GM19467 (cell line): ENCODE measurements at regions not wholly inside any gene's neighbourhood (a gene's known extent, or its start where the extent isn't known, plus 50 kb on each side); places are given as distances from the start of the nearest gene placed in this dataset.
"Not testable (repeated sequence)": the region's sequence is repeated elsewhere in the genome, so short reads cannot be mapped to it uniquely, and the experiment has no call there.

Source experiments
- ATAC-seq: cut with Tn5 transposase; IDR thresholded peaks from one replicate; pipeline ENCODE4 v1.9.1; 2021; ENCODE audit warnings: mild to moderate bottlenecking, moderate library complexity; ENCODE audit not compliant: unreplicated experiment

- not testable (repeated sequence) for ATAC-seq
Measured at GRCh38 chr2:57232341-57232740, 814.3 kb upstream of the VRK2 start.

- not testable (repeated sequence) for ATAC-seq
Measured at GRCh38 chr2:57251495-57251894, 795.1 kb upstream of the VRK2 start.

GRCh38 chr2:57276408-57276807 lies 770.2 kb upstream of the VRK2 start:
- ATAC-seq = not testable (repeated sequence)

DNA sequence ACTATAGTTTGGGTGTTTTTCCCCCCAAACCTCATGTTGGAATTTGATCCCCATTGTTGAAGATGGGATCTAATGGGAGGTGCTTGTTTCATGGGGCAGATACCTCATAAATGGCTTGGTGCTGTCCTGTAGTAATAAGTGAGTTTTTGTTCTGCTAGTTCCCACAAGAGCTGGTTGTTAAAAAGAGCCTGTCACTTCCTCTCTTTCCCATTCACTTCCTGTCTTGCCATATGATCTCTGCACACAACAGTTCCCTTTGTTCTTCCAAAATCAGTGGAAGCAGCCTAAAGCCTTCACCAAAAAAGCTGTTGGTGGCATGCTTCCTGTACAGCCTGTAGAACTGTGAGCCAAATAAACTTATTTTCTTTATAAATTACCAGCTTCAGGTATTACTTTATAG lies 768.2 kb upstream of the VRK2 start:
- ATAC-seq = no peak

- ATAC-seq = no peak
Measured at GRCh38 chr2:57291209-57291608, 755.4 kb upstream of the VRK2 start.

GRCh38 chr2:57296795-57297517 lies 749.6 kb upstream of the VRK2 start:
- no peak for ATAC-seq

DNA sequence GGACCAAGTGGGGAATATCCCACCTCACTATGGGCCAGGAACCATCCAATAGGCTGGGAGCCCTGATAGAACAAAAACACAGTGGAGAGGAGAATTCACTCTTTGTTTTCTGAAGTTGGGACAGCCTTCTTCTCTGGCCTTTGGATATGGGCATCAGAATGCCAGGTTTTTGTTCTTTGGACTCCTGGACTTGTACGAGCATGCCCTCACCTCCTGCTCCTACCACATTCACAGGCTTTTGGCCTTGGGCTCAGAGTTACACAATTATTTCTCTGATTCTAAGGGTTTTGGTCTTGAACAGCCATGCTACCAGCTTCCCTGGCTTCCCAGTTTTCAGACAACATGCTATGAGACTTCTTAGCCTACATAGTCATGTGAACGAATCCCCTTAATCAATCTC lies 732.9 kb upstream of the VRK2 start:
- no peak for ATAC-seq

DNA sequence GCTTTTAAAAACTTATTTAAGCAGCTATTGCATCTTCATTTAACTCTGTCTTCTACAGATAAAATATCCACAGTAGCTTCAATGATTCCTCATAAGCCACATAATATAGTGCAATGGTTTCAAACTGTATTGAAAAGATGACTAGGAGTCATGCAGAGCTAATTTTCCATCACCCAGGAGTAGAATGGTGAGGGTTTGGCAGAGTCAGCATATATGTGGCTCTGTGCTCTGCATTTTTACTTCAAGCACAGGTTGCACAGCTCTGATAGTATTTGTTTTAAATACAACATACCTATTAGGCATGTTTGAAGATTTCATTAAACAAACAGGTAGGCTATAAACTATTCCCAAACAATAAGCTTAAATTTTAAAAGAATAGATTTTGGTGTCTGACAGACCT lies 731.9 kb upstream of the VRK2 start:
- no peak for ATAC-seq

DNA sequence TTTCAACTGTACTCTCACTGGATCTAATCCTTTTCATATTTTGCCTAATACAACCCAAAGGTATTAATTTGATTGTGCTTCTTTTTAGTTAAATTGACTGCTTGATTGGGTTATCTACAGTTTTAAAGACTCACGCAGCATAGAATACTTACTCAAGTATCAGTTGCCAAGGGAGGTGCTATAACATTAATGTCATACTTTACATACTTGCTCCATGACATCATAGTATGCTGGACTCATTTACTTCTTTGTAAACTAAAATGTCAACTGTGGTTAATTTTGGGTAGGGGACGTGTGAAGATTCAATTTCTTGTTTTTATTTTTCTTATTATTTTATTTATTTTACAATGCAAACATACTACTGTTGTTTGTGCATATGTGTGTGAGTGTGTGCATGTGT lies 716.2 kb upstream of the VRK2 start:
- no peak for ATAC-seq

GRCh38 chr2:57333221-57333620 lies 713.4 kb upstream of the VRK2 start:
- ATAC-seq = no peak

DNA sequence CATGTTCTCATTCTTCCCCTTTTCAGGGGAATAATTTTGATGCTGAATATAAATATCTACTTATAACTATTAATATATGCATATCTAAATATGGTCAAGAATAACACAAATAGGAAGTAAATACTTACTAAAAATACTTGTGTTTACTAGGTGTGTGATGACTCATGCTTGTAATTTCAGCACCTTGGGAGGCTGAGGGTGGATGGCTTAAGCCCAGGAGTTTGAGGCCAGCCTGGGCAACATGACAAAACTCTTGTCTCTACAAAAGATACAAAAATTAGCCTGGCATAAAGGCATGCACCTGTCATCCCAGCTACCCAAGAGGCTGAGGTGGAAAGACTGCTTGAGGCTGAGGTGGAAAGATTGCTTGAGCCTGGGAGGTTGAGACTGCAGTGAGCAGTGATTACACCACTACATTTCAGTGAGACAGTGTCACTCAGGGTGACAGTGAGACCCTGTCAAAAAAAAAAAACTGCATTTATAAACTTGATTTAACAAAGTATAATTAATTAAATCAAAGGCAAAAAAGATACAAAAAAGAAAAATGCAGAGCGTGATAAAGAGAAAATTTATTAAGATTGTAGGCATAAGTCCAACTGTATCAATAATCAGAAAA lies 703.1 kb upstream of the VRK2 start:
- no peak for ATAC-seq

GRCh38 chr2:57368190-57368589 lies 678.4 kb upstream of the VRK2 start:
- no peak for ATAC-seq

GRCh38 chr2:57370882-57371585 lies 675.6 kb upstream of the VRK2 start:
- ATAC-seq = no peak

GRCh38 chr2:57372237-57372984 lies 674.2 kb upstream of the VRK2 start:
- no peak for ATAC-seq

GRCh38 chr2:57373530-57373929 lies 673.1 kb upstream of the VRK2 start:
- no peak for ATAC-seq

DNA sequence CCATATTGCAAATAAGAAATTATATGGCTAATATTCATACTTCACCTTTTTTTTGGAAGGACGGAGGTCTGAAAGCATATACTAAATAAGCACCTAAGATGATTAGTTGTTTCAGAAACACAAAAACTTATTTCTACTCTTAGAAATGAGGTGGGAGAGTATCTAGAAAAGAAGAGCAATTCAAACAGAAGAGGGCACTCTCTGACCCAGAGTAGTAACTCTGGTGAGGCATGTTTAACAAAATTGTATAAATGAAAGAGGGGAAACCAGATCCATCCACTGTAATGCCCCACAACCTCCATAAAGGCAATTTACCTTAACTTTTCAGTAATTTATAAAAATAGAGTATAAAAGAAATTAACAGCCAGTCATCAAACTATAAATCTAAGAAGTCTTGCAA lies 669.6 kb upstream of the VRK2 start:
- ATAC-seq = no peak

- ATAC-seq = no peak
Measured at GRCh38 chr2:57386305-57386704, 660.3 kb upstream of the VRK2 start.

DNA sequence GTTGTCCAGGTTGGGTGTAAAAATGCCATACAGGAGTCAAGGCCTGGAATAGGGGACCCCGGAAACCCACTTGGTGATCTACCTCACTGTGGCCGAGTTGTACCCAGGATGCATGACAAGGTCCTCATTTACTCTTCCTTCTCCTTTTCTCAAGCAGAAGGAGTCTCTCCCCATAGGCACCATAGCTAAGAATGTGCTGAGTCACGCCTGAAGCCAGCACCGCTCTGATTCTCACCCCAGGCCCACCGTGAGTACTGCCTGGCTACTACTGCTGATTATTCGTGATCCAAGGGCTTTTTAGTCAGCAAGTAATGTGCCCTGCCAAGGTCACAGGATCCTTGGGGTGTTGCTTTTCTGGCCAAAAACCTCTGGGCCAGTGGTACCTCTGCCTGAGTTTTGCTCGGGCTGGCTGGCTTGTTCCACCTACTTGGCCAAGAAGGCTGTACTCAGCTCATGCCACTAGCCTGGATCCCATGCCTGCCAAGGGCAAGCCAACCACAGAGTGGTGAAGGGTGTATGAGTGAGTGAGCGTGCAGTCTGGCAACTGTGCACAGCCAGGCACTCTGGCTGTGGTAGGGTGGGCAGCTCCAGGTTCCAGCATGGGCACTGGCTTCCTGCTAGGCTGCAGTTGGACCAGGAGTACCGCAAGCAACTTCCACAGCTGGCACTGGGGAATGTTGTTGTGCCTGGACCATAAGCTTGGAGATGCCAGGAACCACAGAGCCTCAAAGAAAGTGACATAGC lies 650.1 kb upstream of the VRK2 start:
- no peak for ATAC-seq

DNA sequence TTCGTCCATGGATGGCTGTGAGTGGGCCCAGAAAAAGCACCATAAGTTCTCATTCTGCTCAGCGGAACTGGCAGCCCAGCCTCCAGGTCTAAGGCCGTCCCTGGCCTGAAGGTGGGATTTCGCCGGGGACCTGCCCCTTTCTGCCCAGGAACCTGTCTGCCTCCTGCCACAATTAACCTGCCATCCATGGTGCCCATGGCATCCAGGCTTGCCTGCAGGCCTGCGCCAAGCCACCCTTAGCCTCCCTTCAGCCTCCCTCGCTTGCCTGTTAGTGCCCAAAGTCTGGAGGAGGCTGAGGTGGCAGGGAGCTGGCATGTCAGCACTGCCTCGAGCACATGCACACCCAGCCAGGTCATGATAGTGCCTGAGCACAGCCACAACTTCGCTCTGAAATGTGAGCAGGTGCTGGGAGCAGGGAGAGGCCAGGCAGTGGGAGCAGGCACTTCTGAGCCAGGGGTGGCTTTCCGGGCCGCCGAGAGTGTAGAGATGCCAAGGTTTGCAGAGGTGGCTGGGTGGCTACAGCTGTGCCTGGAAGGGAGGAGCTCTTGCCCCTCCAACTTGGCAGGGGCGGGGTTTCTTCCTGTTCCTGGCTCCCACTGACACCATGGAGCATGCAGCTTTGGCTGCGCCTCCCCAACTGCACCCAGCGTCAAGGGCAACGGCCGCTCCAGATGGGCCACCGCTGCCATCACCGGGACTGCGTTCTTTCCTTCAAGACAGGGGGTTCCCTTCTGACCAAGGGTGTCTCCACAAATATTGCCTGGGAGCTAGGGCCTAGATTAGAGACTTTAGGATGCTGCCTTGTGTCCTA lies 648.9 kb upstream of the VRK2 start:
- ATAC-seq = no peak

DNA sequence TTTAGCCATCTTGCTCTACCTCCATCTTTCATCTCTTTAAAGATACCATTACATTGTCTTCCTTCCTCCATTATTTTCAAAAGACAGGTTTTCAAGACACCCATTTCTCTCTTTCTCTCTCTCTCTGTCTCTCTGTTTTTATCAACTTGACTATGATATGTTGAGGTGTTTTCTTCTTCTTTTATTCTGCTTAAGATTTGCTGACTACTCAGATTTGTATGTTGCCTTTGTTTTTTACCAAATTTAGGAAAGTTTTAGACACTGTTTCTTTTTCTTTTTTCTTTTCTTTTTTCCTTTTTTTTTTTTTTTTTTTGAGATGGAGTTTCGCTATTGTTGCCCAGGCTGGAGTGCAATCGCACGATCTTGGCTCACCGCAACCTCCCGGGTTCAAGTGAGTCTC lies 647.5 kb upstream of the VRK2 start:
- no peak for ATAC-seq
